Endothelial cell of umbilical vein (primary cell): ENCODE measurements at regions not wholly inside any gene's neighbourhood (a gene's known extent, or its start where the extent isn't known, plus 50 kb on each side); places are given as distances from the start of the nearest gene placed in this dataset.

ENCODE experiments used
- CTCF ChIP-seq, 2 donors: IDR thresholded peaks; 1 replicate in 1 of 2; 2 replicates in 1 of 2; pipeline ENCODE4 v1.5.1; 2011; ENCODE audit warnings: low read length in 2 of 2, mild to moderate bottlenecking in 2 of 2, moderate library complexity in 2 of 2, control low read depth in 1 of 2, inconsistent platforms in 1 of 2, low read depth in 1 of 2; ENCODE audit not compliant: insufficient read depth in 1 of 2; ENCODE audit errors: extremely low read depth in 1 of 2
- EZH2 ChIP-seq: IDR thresholded peaks from 2 replicates; pipeline ENCODE4 v1.6.1; 2012; ENCODE audit warnings: borderline replicate concordance, low read depth, mild to moderate bottlenecking, moderate library complexity, low read length, inconsistent platforms; ENCODE audit not compliant: severe bottlenecking
- MAX ChIP-seq: IDR thresholded peaks from 2 replicates; pipeline ENCODE4 v1.6.1; 2011; ENCODE audit not compliant: insufficient read depth, insufficient read length
- MYC ChIP-seq: IDR thresholded peaks from one replicate; pipeline ENCODE4 v1.6.1; 2011; ENCODE audit warnings: mild to moderate bottlenecking, low read depth, low read length
- POLR2A ChIP-seq: IDR thresholded peaks from 2 replicates; pipeline ENCODE4 v1.6.1; 2012; ENCODE audit warnings: low read depth, mild to moderate bottlenecking, control low read depth, low read length
- POLR2AphosphoS5 ChIP-seq: IDR thresholded peaks from 2 replicates; pipeline ENCODE4 v1.6.1; 2012; ENCODE audit warnings: low read depth, mild to moderate bottlenecking, control low read depth, low read length, moderate library complexity; ENCODE audit not compliant: insufficient read depth

GRCh38 chr3:41116851-41117250 lies 82.5 kb upstream of the CTNNB1 start:
- no peak for TF ChIP-seq CTCF (IDR thresholded peaks at IDR 0.05; ENCODE audit: extremely low read depth in 1 of 2, insufficient read depth in 1 of 2, low read depth in 1 of 2, low read length in 2 of 2)
- no peak for TF ChIP-seq POLR2A
- no peak for TF ChIP-seq EZH2
- TF ChIP-seq POLR2AphosphoS5: no peak
- no peak for TF ChIP-seq MAX
- no peak for TF ChIP-seq MYC
